SW480 (cell line): ENCODE measurements at regions not wholly inside any gene's neighbourhood (a gene's known extent, or its start where the extent isn't known, plus 50 kb on each side); places are given as distances from the start of the nearest gene placed in this dataset.

Experiments
- DNase-seq: peaks from one replicate; pipeline ENCODE4 v3.0.0-alpha.2; 2016; ENCODE audit warnings: low spot score

DNA sequence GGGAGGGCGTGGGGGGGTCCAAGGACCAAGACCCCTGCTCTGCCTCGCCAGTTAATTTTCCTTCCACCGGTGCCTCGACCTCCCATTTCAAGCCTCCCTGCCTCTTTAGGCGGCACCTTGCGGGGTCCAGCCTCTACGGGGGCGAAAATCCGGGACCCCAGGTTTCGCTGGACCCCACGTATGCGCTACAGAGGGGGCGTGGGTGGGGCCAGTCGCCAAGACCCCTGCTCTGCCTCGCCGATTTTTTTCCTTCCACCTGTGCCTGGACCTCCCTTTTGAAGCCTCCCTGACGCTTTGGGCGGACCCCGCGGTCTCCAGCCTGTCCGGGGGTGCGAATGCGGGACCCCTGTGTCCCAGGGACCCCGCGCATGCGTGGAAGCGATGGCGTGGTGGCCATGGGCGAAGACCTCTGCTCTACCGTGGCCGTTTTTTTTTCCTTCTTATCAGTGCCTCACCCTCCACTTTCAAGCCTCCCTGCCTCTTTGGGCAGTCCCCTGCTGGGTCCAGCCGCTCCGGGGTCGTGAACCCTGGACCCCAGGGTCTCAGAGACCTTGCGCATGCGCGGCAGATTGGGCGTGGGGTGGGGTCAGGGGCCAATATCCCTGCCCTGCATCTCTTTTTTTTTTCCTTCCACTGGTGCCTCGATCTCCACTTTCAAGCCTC is 324.2 kb downstream of the ALG10 start:
- no peak for DNase-seq

DNA sequence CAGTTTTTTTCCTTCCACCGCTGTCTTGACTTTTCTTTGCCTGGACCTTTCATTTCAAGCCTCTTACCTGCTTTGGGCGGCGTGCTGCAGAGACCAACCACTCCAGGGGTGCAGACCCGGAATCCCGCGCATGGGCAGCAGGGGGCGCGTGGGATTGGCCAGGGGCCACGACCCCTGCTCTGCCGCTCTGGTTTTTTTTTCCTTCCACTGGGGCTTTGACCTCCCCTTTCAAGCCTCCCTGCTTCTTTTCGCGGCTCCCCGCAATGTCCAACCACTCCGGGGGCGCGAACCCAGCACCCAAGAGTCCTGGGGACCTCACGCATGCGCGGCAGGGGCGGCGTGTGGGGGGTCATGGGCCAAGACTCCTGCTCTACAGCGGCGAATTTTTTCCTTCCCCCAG is 325.1 kb downstream of the ALG10 start:
- peak; percentile 49 for DNase-seq

DNA sequence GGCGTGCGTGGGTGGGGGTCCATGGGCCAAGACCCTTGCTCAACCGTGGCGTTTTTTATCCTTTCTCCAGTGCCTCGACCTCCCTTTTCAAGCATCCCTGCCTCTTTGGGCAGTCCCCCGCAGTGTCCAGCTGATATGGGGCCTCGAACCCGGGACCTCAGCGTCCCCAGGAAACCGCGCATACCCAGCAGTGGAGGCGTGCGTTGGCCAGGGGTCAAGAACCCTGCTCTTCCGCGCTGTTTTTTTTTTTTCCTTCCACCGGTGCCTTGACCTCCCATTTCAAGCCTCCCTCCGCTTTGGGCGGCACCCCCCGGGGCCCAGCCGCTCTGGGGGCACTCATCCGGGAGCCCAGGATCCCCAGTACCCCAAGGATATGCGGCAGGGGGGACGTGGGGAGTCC is 325.8 kb downstream of the ALG10 start:
- no peak for DNase-seq

DNA sequence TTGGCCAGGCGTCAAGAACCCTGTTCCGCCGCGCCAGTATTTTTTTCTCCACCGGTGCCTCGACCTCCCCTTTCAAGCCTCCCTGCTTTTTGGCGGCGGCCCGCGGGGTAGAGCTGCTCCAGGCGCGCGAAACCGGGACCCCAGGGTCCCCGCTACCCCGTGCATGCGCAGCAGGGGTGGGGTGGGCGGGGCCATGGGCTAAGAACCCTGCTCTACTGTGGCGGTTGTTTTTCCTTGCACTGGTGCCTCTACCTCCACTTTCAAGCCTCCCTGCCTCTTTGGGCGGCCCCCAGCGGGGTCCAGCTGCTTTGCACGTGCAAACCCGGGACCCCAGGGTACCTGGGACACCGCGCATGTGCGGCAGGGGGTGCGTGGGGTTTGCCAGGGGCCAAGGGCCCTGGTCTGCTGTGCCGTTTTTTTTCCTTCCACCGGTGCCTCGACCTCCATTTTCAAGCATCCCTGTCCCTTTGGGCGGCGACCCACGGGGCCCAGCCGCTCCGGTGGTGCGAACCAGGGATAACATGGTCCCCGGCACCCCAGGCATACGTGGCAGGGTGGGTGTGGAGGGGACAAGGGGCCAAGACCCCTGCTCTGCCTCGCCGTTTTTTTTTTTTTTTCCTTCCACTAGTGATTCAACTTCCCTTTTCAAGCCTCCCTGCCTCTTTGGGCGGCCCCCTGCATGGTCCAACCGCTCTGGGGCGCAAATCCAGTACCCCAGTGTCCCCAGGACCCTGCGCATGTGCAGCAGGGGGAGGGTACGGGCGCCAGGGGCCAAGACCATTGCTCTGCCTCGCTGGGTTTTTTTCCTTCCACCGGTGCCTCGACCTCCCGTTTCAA is 326.8 kb downstream of the ALG10 start:
- DNase-seq, result no peak

DNA sequence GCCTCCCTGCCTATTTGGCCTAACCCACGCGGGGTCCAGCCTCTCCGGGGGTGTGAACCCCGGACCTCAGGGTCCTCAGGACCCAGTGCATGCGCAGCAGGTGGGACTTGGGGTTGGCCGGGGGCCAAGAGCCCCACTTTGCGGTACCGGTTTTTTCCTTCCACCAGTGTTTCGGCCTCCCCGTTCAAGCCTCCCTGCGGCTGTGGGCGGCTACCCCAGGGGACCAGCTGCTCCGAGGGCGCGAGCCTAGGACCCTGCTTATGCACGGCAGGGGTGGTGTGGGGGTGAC is 327.3 kb downstream of the ALG10 start:
- DNase-seq, result no peak

DNA sequence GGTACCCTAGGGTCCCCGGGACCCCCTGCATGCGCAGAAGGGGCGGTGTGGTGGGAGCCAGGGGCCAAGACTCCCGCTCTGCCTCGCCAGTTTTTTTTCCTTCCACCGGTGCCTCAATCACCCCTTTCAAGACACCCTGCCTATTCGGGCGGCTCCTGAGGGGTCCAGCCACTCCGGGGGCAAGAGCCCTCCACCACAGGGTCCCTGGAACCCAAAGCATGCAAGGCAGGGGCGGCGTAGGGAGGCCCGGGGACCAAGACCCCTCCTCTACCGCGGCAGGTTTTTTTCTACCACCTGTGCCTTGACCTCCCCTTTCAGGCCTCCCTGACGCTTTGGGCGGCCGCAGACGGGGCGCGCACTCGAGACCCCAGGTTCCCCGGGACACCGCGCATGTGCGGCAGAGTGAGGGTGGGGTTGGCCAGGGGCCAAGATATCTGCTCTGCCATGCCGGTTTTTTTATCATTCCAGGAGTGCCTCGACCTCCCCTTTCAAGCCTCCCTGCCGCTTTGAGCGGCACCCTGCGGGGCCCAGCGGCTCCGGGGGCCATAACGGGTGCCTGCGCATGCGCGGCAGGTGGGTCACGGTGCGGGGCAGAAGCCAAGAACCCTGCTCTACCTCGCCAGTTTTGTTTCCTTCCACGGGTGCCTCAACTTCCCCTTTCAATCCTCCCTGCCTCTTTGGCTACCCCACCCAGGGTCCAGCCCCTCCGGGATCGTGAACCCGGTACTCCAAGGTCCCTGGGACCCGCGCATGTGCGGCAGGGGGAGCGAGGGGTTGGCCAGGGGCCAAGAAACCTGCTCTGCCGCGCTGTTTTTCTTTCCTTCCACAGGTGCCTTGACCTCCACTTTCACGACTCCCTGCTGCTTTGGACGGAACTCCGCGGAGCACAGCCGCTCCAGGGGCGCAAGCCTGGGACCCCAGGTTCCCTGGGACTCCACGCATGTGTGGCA is 328.1 kb downstream of the ALG10 start:
- no peak for DNase-seq

DNA sequence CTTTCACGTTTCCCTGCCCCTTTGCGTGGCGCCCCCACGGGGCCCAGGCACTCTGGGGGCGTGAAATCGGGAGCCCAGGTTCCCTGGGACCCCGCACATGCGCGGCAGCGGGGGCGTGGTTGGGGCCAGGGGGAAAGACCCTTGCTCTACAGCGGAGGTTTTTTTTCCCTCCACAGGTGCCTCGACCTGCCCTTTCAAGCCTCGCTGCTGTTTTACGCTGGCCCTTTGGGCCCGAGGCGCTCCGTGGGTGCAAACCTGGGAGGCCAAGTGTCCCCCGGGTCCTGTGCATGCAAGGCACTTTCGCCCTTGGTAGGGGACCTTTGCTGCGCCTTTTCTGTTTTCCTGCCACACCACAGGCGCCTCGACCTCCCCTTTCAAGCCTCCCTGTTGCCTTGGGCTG is 329.8 kb downstream of the ALG10 start:
- no peak for DNase-seq

DNA sequence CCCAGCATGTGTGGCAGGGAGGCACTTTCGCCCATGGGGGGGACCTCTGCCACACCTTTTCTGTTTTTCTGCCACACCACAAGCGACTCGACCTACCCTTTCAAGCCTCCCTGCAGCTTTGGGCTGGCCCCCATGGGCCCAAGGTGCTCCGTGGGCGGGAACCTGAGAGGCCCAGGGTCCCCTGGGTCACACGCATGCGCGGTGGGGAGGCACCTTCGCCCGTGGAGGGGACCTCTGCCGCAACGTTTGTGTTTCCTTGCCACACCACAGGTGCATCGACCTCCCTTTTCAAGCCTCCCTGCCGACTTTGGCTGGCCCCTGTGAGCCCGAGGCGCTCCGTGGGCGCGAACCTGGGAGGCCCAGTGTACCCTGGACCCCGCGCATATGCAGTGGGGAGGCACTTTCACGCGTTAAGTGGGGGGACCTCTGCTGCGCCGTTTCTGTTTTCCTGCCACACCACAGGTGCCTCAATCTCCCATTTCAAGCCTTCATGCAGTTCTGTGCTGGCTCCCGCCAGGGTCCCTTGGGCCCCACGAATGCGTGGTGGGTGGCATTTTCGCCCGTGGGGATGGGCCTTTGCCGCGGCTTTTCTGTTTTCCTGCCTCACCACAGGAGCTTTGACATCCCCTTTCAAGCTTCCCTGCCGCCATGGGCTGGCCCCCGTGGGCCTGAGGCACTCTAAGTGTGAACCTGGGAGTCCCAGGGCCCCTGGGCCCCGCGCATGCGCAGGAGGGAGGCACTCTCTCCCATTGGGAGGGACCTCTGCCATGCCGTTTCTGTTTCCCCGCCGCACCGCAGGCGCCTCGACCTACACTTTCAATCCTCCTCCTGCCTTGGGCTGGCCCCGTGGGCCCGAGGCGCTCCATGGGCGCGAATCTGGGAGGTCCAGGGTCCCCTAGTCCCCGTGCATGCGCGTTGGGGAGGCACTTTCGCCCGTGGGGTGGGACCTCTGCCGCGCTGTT is 332.2 kb downstream of the ALG10 start:
- no peak for DNase-seq

DNA sequence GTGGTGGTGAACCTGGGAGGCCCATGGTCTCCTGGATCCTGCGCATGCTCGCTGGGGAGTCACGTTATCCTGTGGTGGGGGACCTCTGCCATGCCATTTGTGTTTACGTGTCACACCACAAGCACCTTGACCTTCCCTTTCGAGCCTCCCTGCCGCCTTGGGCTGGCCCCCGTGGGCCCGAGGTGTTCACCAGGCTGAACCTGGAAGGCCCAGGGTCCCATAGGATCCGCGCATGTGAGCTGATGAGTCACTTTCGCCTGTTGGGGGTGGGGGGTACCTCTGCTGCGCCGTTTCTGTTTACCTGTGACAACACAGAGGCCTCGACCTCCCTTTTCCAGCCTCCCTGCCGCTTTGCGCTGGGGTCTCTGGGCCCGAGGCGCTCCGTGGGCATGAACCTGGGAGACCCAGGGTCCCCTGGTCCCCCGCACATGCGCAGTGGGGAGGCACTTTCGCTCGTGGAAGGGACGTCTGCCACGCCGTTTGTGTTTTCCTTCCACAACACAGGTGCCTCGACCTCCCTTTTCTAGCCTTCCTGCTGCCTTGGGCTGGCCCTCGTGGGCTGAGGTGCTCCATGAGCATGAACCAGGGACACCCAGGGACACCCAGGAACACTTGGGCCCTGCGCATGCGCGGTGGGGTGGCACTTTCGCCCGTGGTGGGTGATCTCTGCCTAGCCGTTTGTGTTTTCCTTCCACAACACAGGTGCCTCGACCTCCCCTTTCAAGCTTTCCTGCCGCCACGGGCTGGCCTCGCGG is 334.1 kb downstream of the ALG10 start:
- no peak for DNase-seq

DNA sequence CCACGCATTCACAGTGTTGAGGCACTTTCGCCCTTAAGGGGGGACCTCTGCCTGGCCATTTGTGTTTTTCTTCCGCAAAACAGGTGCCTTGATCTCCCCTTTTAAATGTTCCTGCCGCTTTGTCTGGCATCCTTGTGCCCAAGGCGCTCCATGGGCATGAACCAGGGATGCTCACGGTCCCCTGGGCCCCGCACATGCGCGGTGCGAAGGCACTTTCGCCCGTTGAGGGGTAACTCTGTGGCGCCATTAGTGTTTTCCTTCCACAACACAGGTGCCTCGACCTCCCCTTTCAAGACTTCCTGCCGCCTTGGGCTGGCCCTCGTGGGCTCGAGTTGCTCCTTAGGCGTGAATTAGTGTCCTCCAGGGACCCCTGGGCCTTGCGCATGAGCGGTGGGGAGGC is 335.5 kb downstream of the ALG10 start:
- DNase-seq, result no peak

DNA sequence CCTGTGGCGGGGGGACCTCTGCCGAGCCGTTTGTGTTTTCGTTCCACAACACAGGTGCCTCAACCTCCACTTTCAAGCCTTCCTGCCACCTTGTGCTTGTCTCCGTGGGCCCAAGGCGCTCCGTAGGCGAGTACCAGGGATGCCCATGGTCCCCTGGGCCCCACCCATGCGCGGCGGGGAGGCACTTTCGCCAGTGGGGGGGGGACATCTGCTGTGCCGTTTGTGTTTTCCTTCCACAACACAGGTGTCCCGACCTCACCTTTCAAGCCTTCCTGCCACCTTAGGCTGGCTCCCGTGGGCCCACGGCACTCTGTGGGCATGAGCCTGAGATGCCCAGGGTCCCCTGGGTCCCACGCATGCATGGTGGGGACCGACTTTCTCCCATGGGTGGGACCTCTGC is 335.9 kb downstream of the ALG10 start:
- no peak for DNase-seq

DNA sequence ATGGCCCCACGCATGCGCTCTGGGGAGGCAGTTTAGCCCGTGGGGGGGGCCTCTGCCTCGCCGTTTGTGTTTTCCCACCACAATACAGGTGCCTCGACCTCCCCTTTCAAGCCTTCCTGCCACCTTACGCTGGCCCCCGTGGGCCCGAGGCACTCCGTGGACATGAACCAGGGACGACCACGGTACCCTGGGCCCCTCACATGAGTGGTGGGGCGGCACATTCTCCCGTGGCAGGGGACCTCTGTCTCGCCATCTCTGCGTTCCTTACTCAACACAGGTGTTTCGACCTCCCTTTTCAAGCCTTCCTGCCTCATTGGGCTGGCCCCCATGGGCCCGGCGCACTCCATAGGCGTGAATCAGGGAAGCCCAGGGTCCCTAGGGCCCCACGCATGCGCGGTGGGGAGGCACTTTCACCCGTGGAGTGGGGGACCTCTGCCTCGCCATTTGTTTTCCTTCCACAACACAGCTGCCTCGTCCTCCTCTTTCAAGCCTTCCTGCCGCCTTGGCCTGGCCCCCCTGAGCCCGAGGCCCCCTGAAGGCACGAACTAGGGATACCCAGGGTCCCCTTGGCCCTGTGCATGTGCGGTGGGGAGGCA is 339.5 kb downstream of the ALG10 start:
- DNase-seq, result no peak

DNA sequence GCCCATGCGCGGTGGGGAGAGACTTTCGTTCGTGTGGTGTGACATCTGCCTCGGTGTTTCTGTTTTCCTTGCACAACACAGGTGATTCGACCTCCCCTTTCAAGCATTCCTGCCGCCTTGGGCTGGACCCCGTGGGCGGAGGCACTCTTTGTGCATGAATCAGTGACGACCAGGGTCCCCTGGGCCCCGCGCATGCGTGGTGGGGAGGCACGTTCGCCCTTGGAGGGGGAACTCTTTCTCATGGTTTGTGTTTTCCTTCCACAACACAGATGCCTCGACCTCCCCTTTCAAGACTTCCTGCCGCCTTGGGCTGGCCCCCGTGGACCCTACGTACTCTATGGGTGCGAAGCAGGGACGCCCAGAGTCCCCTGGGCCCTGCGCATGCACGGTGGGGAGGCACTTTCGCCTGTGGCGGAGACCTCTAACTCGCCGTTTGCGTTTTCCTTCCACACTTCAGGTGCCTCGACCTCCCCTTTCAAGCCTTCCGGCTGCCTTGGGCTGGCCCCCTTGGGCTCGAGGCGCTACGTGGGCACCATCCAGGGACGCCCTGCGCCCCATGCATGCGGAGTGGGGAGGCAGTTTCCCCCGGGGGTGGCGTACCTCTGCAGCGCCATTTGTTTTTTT is 340.9 kb downstream of the ALG10 start:
- peak; percentile 25 for DNase-seq

DNA sequence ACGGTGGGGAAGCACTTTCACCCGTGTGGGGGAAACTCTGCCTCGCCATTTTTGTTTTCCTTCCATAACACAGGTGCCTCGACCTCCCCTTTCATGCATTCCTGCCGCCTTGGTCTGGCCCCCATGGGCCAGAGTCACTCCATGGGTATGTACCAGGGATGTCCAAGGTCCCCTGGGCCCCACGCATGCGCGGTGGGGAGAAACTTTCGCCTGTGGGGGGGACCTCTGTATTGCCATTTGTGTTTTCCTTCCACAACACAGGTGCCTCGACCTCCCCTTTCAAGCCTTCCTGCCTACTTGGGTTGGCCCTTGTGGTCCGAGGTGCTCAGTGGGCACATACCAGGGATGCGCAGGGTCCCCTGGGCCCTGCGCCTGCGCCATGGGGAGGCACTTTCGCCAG is 345.8 kb downstream of the ALG10 start:
- DNase-seq, result no peak

DNA sequence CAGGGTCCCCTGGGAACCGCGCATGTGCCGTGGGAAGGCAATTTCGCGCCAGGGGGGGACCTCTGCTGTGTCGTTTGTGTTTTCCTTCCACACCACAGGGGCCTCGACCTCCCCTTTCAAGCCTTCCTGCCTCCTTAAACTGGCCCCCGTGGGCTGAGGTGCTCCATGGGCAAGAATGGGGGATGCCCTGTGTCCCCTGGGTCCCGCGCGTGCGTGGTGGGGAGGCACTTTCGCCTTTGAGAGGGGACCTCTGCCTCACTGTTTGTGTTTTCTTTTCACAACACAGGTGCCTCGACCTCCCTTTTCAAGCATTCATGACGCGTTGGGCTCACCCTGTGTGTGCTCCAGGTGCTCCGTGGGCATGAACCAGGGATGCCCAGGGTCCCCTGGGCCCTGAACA is 348.8 kb downstream of the ALG10 start:
- no peak for DNase-seq

DNA sequence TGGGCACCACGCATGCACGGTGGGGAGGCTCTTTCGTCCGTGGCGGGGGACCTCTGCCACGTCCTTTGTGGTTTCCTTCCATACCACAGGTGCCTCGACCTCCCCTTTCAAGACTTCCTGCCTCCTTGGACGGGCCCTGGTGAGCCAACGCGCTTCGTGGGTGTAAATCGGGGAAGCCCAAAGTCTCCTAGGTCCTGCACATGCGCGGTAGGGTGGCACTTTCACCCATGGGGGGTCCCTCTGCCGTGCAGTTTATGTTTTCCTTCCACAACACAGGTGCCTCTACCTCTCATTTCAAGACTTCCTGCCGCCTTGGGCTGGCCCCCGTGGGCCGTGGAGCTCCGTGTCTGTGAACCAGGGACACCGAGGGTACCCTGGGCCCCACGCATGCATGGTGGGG is 349.7 kb downstream of the ALG10 start:
- DNase-seq, result no peak

DNA sequence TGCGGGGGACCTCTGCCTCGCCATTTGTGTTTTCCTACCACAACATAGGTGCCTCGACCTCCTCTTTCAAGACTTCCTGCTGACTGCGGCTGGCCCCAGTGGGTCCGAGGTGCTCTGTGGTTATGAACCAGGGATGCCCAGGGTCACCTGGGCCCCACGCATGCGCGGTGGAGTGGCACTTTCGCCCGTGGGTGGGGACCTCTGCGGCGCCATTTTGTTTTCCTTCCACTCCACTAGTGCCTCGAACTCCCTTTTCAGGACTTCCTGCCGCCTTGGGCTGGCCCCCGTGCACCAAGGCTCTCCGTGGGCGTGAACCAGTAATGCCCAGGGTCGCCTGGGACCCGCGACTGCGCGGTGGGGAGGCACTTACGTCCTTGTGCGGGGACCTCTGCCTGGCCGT is 351.6 kb downstream of the ALG10 start:
- no peak for DNase-seq

DNA sequence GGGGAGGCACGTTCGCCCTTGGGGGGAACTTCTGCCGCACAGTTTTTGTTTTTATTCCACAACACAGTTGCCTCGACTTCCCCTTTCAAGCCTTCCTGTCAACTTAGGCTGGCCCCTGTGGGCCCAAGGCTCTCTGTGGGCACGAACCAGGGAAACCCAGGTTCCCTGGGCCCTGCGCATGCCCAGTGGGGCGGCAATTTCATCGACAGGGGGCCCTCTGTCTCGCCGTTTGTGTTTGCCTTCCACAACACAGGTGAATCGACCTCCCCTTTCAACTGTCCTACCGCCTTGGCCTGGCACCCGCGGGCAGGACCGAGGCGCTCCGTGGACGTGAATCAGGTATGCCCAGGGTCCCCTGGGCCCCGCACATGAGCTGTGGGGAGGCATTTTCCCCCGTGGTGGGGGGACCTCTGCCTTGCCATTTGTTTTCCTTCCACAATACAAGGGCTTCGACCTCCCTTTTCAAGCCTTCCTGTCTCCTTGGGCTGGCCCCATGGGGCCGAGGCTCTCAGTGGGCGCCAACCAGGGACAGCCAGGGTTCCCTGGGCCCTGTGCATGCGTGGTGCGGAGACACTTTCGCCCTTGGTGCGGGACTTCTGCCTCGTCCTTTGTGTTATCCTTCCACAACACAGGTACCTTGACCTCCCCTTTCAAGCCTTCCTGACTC is 354.0 kb downstream of the ALG10 start:
- DNase-seq, result no peak

DNA sequence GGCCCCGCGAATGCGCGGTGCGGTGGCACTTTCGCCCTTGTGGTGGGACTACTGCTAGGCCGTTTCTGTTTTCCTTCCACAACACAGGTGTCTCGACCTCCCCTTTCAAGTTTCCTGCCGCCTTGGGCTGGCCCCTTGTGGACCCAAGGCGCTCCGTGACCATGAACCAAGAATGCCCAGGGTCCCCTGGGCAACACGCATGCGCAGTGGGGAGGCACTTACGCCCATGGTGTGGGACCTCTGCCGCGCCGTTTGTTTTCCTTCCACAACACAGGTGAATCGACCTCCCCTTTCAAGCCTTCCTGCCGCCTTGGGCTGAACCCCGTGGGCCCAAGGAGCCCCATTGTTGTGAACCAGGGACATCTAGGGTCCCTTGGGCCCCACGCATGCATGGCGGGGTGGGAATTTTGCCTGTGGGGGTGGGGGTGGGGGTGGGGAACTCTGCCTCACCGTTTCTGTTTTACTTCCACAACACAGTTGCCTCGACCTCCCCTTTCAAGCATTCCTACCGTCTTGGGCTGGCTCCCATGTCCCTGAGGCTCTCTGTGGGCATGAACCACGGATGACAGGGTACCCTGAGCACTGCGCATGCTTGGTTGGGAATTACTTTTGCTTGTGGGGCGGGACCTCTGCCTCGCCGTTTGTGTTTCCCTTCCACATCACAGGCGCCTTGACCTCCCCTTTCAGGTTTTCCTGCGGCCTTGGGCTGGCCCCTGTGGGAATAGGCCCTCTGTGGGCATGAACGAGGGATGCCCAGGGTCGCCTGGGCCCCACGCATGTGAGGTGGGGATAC is 355.1 kb downstream of the ALG10 start:
- DNase-seq, result no peak
